ENCODE measurements at regions not wholly inside any gene's neighbourhood (a gene's known extent, or its start where the extent isn't known, plus 50 kb on each side); places are given as distances from the start of the nearest gene placed in this dataset.

DNA sequence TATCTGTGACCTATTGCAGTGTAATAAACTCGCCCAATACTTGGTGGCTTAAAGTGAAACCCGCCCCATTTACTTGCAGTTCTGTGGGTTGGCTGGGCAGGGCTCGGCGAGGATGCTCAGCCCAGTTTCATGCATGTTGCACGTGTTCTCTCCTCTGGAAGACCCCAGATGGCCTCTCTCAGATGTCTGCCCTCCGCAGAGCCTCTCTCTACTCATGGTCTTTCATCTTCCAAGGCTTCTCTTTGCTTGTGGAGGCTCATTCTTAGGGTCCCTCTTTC is 251.4 kb downstream of the SOD2 start:
- TF ChIP-seq, protein P1, sequence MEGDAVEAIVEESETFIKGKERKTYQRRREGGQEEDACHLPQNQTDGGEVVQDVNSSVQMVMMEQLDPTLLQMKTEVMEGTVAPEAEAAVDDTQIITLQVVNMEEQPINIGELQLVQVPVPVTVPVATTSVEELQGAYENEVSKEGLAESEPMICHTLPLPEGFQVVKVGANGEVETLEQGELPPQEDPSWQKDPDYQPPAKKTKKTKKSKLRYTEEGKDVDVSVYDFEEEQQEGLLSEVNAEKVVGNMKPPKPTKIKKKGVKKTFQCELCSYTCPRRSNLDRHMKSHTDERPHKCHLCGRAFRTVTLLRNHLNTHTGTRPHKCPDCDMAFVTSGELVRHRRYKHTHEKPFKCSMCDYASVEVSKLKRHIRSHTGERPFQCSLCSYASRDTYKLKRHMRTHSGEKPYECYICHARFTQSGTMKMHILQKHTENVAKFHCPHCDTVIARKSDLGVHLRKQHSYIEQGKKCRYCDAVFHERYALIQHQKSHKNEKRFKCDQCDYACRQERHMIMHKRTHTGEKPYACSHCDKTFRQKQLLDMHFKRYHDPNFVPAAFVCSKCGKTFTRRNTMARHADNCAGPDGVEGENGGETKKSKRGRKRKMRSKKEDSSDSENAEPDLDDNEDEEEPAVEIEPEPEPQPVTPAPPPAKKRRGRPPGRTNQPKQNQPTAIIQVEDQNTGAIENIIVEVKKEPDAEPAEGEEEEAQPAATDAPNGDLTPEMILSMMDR (IDR thresholded peaks at IDR 0.05; ENCODE audit: poor library complexity) = no peak
- TF ChIP-seq EZH2 (IDR thresholded peaks at IDR 0.05; ENCODE audit: borderline replicate concordance) = no peak

Data from hepatocyte (in vitro differentiated cells).